ENCODE measurements at regions not wholly inside any gene's neighbourhood (a gene's known extent, or its start where the extent isn't known, plus 50 kb on each side); places are given as distances from the start of the nearest gene placed in this dataset.

- TF ChIP-seq, protein P1, sequence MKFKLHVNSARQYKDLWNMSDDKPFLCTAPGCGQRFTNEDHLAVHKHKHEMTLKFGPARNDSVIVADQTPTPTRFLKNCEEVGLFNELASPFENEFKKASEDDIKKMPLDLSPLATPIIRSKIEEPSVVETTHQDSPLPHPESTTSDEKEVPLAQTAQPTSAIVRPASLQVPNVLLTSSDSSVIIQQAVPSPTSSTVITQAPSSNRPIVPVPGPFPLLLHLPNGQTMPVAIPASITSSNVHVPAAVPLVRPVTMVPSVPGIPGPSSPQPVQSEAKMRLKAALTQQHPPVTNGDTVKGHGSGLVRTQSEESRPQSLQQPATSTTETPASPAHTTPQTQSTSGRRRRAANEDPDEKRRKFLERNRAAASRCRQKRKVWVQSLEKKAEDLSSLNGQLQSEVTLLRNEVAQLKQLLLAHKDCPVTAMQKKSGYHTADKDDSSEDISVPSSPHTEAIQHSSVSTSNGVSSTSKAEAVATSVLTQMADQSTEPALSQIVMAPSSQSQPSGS (CRISPR knock-in tag; IDR thresholded peaks at IDR 0.05; ENCODE audit: borderline replicate concordance, low read depth), result no peak
- TF ChIP-seq CREM (CRISPR knock-in tag; IDR thresholded peaks at IDR 0.05), result no peak
- TF ChIP-seq, protein P2, sequence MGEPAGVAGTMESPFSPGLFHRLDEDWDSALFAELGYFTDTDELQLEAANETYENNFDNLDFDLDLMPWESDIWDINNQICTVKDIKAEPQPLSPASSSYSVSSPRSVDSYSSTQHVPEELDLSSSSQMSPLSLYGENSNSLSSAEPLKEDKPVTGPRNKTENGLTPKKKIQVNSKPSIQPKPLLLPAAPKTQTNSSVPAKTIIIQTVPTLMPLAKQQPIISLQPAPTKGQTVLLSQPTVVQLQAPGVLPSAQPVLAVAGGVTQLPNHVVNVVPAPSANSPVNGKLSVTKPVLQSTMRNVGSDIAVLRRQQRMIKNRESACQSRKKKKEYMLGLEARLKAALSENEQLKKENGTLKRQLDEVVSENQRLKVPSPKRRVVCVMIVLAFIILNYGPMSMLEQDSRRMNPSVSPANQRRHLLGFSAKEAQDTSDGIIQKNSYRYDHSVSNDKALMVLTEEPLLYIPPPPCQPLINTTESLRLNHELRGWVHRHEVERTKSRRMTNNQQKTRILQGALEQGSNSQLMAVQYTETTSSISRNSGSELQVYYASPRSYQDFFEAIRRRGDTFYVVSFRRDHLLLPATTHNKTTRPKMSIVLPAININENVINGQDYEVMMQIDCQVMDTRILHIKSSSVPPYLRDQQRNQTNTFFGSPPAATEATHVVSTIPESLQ (CRISPR knock-in tag; IDR thresholded peaks at IDR 0.05), result no peak
- TF ChIP-seq ZNF232 (CRISPR knock-in tag; IDR thresholded peaks at IDR 0.05), result no peak
- no peak for TF ChIP-seq ETV6 (CRISPR knock-in tag; IDR thresholded peaks at IDR 0.05)
These were observed 156.6 kb upstream of the GUCY1A2 start (continued) for GRCh38 chr11:107174856-107175255.

DNA sequence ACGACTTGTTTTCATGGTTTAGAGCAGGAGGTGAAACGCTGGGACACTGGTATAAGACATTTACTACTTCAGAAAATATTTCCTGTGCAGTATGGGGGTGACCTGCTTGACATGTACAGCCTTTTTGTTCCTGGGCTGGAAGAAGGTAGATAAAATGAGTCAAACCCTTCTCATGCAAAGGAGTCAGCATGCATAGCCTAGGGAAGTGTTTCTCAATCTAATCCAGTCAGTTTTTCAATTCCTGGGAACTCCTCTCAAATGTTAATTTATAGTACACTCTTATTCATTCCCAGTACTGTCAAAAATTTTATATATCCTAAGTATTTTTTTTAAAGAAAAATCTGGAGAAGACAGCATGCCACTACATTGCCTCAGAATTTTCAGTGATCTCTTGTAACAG is 154.7 kb upstream of the GUCY1A2 start:
- H3K27me3 Mint-ChIP-seq (ENCODE audit: low read depth), result no peaks in the 10 kb centered on the region
- DNase-seq (ENCODE audit: low spot score) (no peak), ATAC-seq (no peak; the same call in 1 of the 2 replicates)
- ChIA-PET CTCF (no interaction called here), POLR2A (no interaction called here)
- H3K27ac Mint-ChIP-seq, result peak overlapping the region; percentile 29
- H3K4me1 Mint-ChIP-seq, result peaks cover 21% of the 10 kb centered on the region
- peaks cover 24% of the 10 kb centered on the region for H3K9me3 Mint-ChIP-seq
- TF ChIP-seq, protein P3, sequence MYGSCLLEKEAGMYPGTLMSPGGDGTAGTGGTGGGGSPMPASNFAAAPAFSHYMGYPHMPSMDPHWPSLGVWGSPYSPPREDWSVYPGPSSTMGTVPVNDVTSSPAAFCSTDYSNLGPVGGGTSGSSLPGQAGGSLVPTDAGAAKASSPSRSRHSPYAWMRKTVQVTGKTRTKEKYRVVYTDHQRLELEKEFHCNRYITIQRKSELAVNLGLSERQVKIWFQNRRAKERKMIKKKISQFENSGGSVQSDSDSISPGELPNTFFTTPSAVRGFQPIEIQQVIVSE (CRISPR knock-in tag; IDR thresholded peaks at IDR 0.05; ENCODE audit: borderline replicate concordance), result no peak
- no peak for TF ChIP-seq FOXK1 (CRISPR knock-in tag; IDR thresholded peaks at IDR 0.05)
- TF ChIP-seq, protein P4, sequence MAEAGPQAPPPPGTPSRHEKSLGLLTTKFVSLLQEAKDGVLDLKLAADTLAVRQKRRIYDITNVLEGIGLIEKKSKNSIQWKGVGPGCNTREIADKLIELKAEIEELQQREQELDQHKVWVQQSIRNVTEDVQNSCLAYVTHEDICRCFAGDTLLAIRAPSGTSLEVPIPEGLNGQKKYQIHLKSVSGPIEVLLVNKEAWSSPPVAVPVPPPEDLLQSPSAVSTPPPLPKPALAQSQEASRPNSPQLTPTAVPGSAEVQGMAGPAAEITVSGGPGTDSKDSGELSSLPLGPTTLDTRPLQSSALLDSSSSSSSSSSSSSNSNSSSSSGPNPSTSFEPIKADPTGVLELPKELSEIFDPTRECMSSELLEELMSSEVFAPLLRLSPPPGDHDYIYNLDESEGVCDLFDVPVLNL (CRISPR knock-in tag; IDR thresholded peaks at IDR 0.05; ENCODE audit: borderline replicate concordance, low read depth), result no peak
- no peak for TF ChIP-seq ATF1 (CRISPR knock-in tag; IDR thresholded peaks at IDR 0.05)
- TF ChIP-seq NFE2L1 (CRISPR knock-in tag; IDR thresholded peaks at IDR 0.05), result no peak
- no peak for TF ChIP-seq SMAD3 (CRISPR knock-in tag; IDR thresholded peaks at IDR 0.05; ENCODE audit: borderline replicate concordance)
- TF ChIP-seq JAZF1 (CRISPR knock-in tag; IDR thresholded peaks at IDR 0.05), result no peak
- TF ChIP-seq OVOL2 (CRISPR knock-in tag; IDR thresholded peaks at IDR 0.05; ENCODE audit: borderline replicate concordance), result no peak
- TF ChIP-seq PRDM15 (CRISPR knock-in tag; IDR thresholded peaks at IDR 0.05), result no peak
- TF ChIP-seq CTCF (IDR thresholded peaks at IDR 0.05), result no peak
- TF ChIP-seq, protein P1 (CRISPR knock-in tag; IDR thresholded peaks at IDR 0.05; ENCODE audit: borderline replicate concordance, low read depth), result no peak
- TF ChIP-seq GTF2I (CRISPR knock-in tag; conservative IDR thresholded peaks at IDR 0.05), result no peak
- no peak for TF ChIP-seq ZBTB21 (CRISPR knock-in tag; IDR thresholded peaks at IDR 0.05; ENCODE audit: borderline replicate concordance)
- no peak for TF ChIP-seq ZNF671 (CRISPR knock-in tag; IDR thresholded peaks at IDR 0.05)
- TF ChIP-seq ZNF138 (CRISPR knock-in tag; conservative IDR thresholded peaks at IDR 0.05), result no peak
- no peak for TF ChIP-seq NFYB (CRISPR knock-in tag; conservative IDR thresholded peaks at IDR 0.05; ENCODE audit: low read depth)
- TF ChIP-seq SMAD4 (CRISPR knock-in tag; IDR thresholded peaks at IDR 0.05), result no peak
- H3K36me3 Mint-ChIP-seq, result no peaks in the 10 kb centered on the region
- H3K4me3 Mint-ChIP-seq, result no peak overlapping the region

All from WTC11 (cell line).